ENCODE measurements at regions not wholly inside any gene's neighbourhood (a gene's known extent, or its start where the extent isn't known, plus 50 kb on each side); places are given as distances from the start of the nearest gene placed in this dataset.

GRCh38 chr10:33396938-33397337 lies 62.5 kb upstream of the NRP1 start:
- DNase-seq: no peak

- DNase-seq: no peak
Measured at GRCh38 chr10:33396279-33396678, 61.8 kb upstream of the NRP1 start.

- no peak for DNase-seq
Measured at GRCh38 chr10:33395201-33395600, 60.7 kb upstream of the NRP1 start.

GRCh38 chr10:33392706-33393105 lies 58.2 kb upstream of the NRP1 start:
- DNase-seq: no peak

GRCh38 chr10:33391611-33392465 lies 57.4 kb upstream of the NRP1 start:
- no peak for DNase-seq

- DNase-seq: no peak
Measured at GRCh38 chr10:33390046-33390445, 55.6 kb upstream of the NRP1 start.

- DNase-seq: no peak
Measured at GRCh38 chr10:33388785-33389184, 54.3 kb upstream of the NRP1 start.

- no peak for DNase-seq
Measured at GRCh38 chr10:33388382-33388781, 53.9 kb upstream of the NRP1 start.

- DNase-seq: no peak
Measured at GRCh38 chr10:33387720-33388119, 53.3 kb upstream of the NRP1 start.

- DNase-seq: no peak
Measured at GRCh38 chr10:33386926-33387325, 52.5 kb upstream of the NRP1 start.

GRCh38 chr10:33385686-33386085 lies 51.2 kb upstream of the NRP1 start:
- DNase-seq: no peak

GRCh38 chr10:33385015-33385414 lies 50.5 kb upstream of the NRP1 start:
- DNase-seq: no peak
